A172 (cell line): ENCODE measurements at regions not wholly inside any gene's neighbourhood (a gene's known extent, or its start where the extent isn't known, plus 50 kb on each side); places are given as distances from the start of the nearest gene placed in this dataset.
A peak's percentile ranks its signal among the peaks of the same experiment; 100 is the strongest.

Source experiments
- DNase-seq: peaks from one replicate; pipeline ENCODE4 v3.0.0-alpha.2; 2015; ENCODE audit warnings: low spot score

GRCh38 chr3:150069154-150069527 lies 98.4 kb upstream of the PFN2 start:
- no peak for DNase-seq

GRCh38 chr3:150068440-150069153 lies 97.9 kb upstream of the PFN2 start:
- no peak for DNase-seq

- no peak for DNase-seq
These were observed 96.9 kb upstream of the PFN2 start for GRCh38 chr3:150067561-150067960.

GRCh38 chr3:150064971-150065370 lies 94.3 kb upstream of the PFN2 start:
- no peak for DNase-seq

- DNase-seq = no peak
These were observed 92.5 kb upstream of the PFN2 start for GRCh38 chr3:150063237-150063636.

- peak; percentile 28 for DNase-seq
These were observed 91.8 kb upstream of the PFN2 start for GRCh38 chr3:150062492-150062891.

- no peak for DNase-seq
These were observed 90.8 kb upstream of the PFN2 start for GRCh38 chr3:150061288-150062024.

- no peak for DNase-seq
These were observed 89.0 kb upstream of the PFN2 start for GRCh38 chr3:150059729-150060128.

- no peak for DNase-seq
These were observed 88.5 kb upstream of the PFN2 start for GRCh38 chr3:150059241-150059640.

GRCh38 chr3:150057227-150057626 lies 86.5 kb upstream of the PFN2 start:
- no peak for DNase-seq

- no peak for DNase-seq
These were observed 84.6 kb upstream of the PFN2 start for GRCh38 chr3:150055332-150055731.

- DNase-seq = no peak
These were observed 83.9 kb upstream of the PFN2 start for GRCh38 chr3:150054635-150055034.

GRCh38 chr3:150050510-150050909 lies 79.8 kb upstream of the PFN2 start:
- DNase-seq = no peak

- peak; percentile 17 for DNase-seq
These were observed 78.6 kb upstream of the PFN2 start for GRCh38 chr3:150049317-150049716.

- DNase-seq = no peak
These were observed 71.2 kb upstream of the PFN2 start for GRCh38 chr3:150041877-150042276.

- no peak for DNase-seq
These were observed 69.4 kb upstream of the PFN2 start for GRCh38 chr3:150040097-150040496.

- DNase-seq = peak; percentile 38
These were observed 68.1 kb upstream of the PFN2 start for GRCh38 chr3:150038830-150039229.

- DNase-seq = no peak
These were observed 66.1 kb upstream of the PFN2 start for GRCh38 chr3:150036780-150037179.

- DNase-seq = no peak
These were observed 65.4 kb upstream of the PFN2 start for GRCh38 chr3:150035910-150036612.

- no peak for DNase-seq
These were observed 64.6 kb upstream of the PFN2 start for GRCh38 chr3:150035301-150035779.

GRCh38 chr3:150033721-150034120 lies 63.0 kb upstream of the PFN2 start:
- DNase-seq = no peak

GRCh38 chr3:150030841-150031240 lies 60.1 kb upstream of the PFN2 start:
- DNase-seq = no peak

- DNase-seq = no peak
These were observed 52.5 kb upstream of the PFN2 start for GRCh38 chr3:150023239-150023636.
